ENCODE measurements at regions not wholly inside any gene's neighbourhood (a gene's known extent, or its start where the extent isn't known, plus 50 kb on each side); places are given as distances from the start of the nearest gene placed in this dataset.

GRCh38 chr2:106705877-106706276 is 180.1 kb downstream of the ST6GAL2 start:
- ChIA-PET POLR2A (ENCODE audit: unreplicated experiment) (no interaction called here), CTCF (no interaction called here)
- Histone ChIP-seq H3K9ac (ENCODE audit: low read depth, low read length) (no peak overlapping the region), H4K20me1 (ENCODE audit: insufficient read depth, low read length) (no peaks in the 10 kb centered on the region), H4K91ac (ENCODE audit: insufficient read depth, low read depth, low read length) (no peak overlapping the region), H4K5ac (ENCODE audit: low read depth, low read length) (no peak overlapping the region), H3K4me1 (ENCODE audit: control insufficient read depth, insufficient read depth, low read length) (no peaks in the 10 kb centered on the region), H3K36me3 (ENCODE audit: control insufficient read depth, insufficient read depth, low read length) (no peaks in the 10 kb centered on the region), H2AFZ (replicated peaks; ENCODE audit: low read length, poor library complexity) (no peak overlapping the region), H2AK9ac (replicated peaks; ENCODE audit: low read depth, low read length, poor library complexity) (no peak overlapping the region), H3K56ac (ENCODE audit: extremely low read depth, insufficient read depth, low read length) (no peak overlapping the region), H3K27ac (ENCODE audit: insufficient read depth, low read length) (no peak overlapping the region), H3K4ac (ENCODE audit: low read depth, low read length) (no peak overlapping the region), H3K4me2 (ENCODE audit: low read depth, low read length) (no peak overlapping the region), H3K18ac (ENCODE audit: low read depth, low read length) (no peak overlapping the region), H2AK5ac (ENCODE audit: low read depth, low read length) (no peak overlapping the region), H2BK20ac (ENCODE audit: low read depth, low read length) (no peak overlapping the region), H2BK5ac (ENCODE audit: low read depth, low read length, poor library complexity, severe bottlenecking) (no peak overlapping the region), H2BK15ac (ENCODE audit: low read depth, low read length) (no peak overlapping the region), H3K23ac (ENCODE audit: low read depth, low read length) (no peak overlapping the region), H3K4me3 (ENCODE audit: insufficient read depth, low read depth, low read length) (no peak overlapping the region), H3K79me1 (ENCODE audit: low read depth in 1 of 2, low read length in 2 of 2) (no peaks in the 10 kb centered on the region), H3K9me1 (ENCODE audit: insufficient read depth, low read length) (no peaks in the 10 kb centered on the region), H3K9me3 (ENCODE audit: control insufficient read depth, insufficient read depth, low read length) (peaks cover 9% of the 10 kb centered on the region), H3K27me3 (ENCODE audit: control insufficient read depth, insufficient read depth, low read length) (no peaks in the 10 kb centered on the region), H3K14ac (replicated peaks; ENCODE audit: low read depth, low read length) (no peak overlapping the region), H2BK120ac (ENCODE audit: low read depth, low read length) (no peak overlapping the region), H4K8ac (ENCODE audit: low read depth in 2 of 2, low read length in 2 of 2) (no peak overlapping the region)
- BruUV-seq (replicated peaks), result no TSS peak
- ATAC-seq (ENCODE audit: low read depth) (no peak), DNase-seq (no peak)
- no CpG with 5 or more reads among the region's 1 CpG for WGBS, 2 experiments (ENCODE audit: extremely low coverage in 2 of 2, insufficient read length in 1 of 2)
- dilution Hi-C loops (cut with HindIII; ENCODE audit: low sequenced_read_pairs, unreplicated experiment), result no loop called here
- intact Hi-C loops (cut with micrococcal nuclease), result no loop called here
- in situ Hi-C loops (cut with MboI; ENCODE audit: low sequenced_read_pairs), result no loop called here
- TF ChIP-seq RFX5 (IDR thresholded peaks at IDR 0.05; ENCODE audit: low read depth, low read length) (no peak), NFE2L2 (IDR thresholded peaks at IDR 0.05; ENCODE audit: low read depth, low read length) (no peak), CHD1 (IDR thresholded peaks at IDR 0.05; ENCODE audit: low read depth, low read length) (no peak), MAFK (IDR thresholded peaks at IDR 0.05; ENCODE audit: low read depth, low read length) (no peak), CTCF (conservative IDR thresholded peaks at IDR 0.05; ENCODE audit: low read depth, low read length) (no peak), RCOR1 (IDR thresholded peaks at IDR 0.05; ENCODE audit: insufficient replicate concordance, low read length) (no peak), POLR2A (IDR thresholded peaks at IDR 0.05; ENCODE audit: low read depth, low read length) (no peak), FOS (IDR thresholded peaks at IDR 0.05; ENCODE audit: low read depth, low read length) (no peak), BHLHE40 (IDR thresholded peaks at IDR 0.05; ENCODE audit: low read depth, low read length) (no peak), CEBPB (IDR thresholded peaks at IDR 0.05; ENCODE audit: low read depth, low read length) (no peak), MXI1 (IDR thresholded peaks at IDR 0.05; ENCODE audit: borderline replicate concordance, low read depth, low read length) (no peak), RAD21 (IDR thresholded peaks at IDR 0.05; ENCODE audit: low read length) (no peak), MAZ (IDR thresholded peaks at IDR 0.05; ENCODE audit: borderline replicate concordance, low read depth, low read length) (no peak), SMC3 (IDR thresholded peaks at IDR 0.05; ENCODE audit: low read depth, low read length) (no peak)

All from IMR-90 (cell line).